Stomach (tissue), 8 donors: ENCODE measurements at regions not wholly inside any gene's neighbourhood (a gene's known extent, or its start where the extent isn't known, plus 50 kb on each side); places are given as distances from the start of the nearest gene placed in this dataset.
A peak's percentile ranks its signal among the peaks of the same experiment; 100 is the strongest.

ENCODE experiments used
- DNase-seq, 2 donors: peaks; one replicate each; pipeline versions ENCODE4 v3.0.0 to v3.0.0-alpha.2; 2013 to 2019
- H3K27ac ChIP-seq, 5 donors: fragments of 200-600 bp in 4 of 5; sonication (generic) in 4 of 5; one replicate each; pipeline ENCODE4 v1.5.1; 2013 to 2019; ENCODE audit warnings: mild to moderate bottlenecking in 1 of 5, moderate library complexity in 1 of 5
- H3K27me3 ChIP-seq, 3 donors: fragments of 200-600 bp; sonication (generic); one replicate each; pipeline ENCODE4 v1.5.1; 2017 to 2019; ENCODE audit warnings: mixed run types in 1 of 3
- H3K36me3 ChIP-seq, 4 donors: fragments of 200-600 bp; sonication (generic); 1 replicate in 3 of 4; 2 replicates in 1 of 4; pipeline ENCODE4 v1.5.1; 2016 to 2019
- H3K4me1 ChIP-seq, 4 donors: fragments of 200-600 bp; sonication (generic); one replicate each; pipeline ENCODE4 v1.5.1; 2016 to 2019
- H3K4me3 ChIP-seq, 4 donors: fragments of 200-600 bp; sonication (generic) in 3 of 4; one replicate each; pipeline ENCODE4 v1.5.1; 2016 to 2019; ENCODE audit warnings: mild to moderate bottlenecking in 1 of 4
- H3K9me3 ChIP-seq, 4 donors: fragments of 200-600 bp; sonication (generic); one replicate each; pipeline ENCODE4 v1.5.1; 2016 to 2019
- CTCF ChIP-seq, 7 experiments: fragments of 450-650 bp in 4 of 7; fragments of 200-600 bp in 3 of 7; sonication (generic) in 3 of 7; IDR thresholded peaks; one replicate each; pipeline ENCODE4 v1.5.1; 2016 to 2019; ENCODE audit warnings: antibody characterized with exemption in 7 of 7, control low read depth in 2 of 7, mild to moderate bottlenecking in 1 of 7
- EP300 ChIP-seq: sonication (generic); formaldehyde crosslinking; IDR thresholded peaks from one replicate; pipeline ENCODE4 v1.6.1; 2017; ENCODE audit warnings: antibody characterized with exemption
- POLR2A ChIP-seq, 4 donors: fragments of 450-650 bp; IDR thresholded peaks; one replicate each; pipeline ENCODE4 v1.6.1; 2016; ENCODE audit warnings: antibody characterized with exemption in 4 of 4, control low read depth in 2 of 4, mild to moderate bottlenecking in 1 of 4, moderate library complexity in 1 of 4
- POLR2AphosphoS5 ChIP-seq, 3 donors: sonication (generic); formaldehyde crosslinking; IDR thresholded peaks; one replicate each; pipeline ENCODE4 v1.6.1; 2016; ENCODE audit warnings: antibody characterized with exemption in 3 of 3
- WGBS, 5 donors: extraction: QIAGEN DNeasy Blood & Tissue Kit in 3 of 5; methylation state at CpG; one replicate each; pipeline versions ENCODE4 v1.1.5 to v1.1.7; 2013 to 2018; 5-methylcytosine and 5-hydroxymethylcytosine counted together
- intact Hi-C: fragments of 100-400 bp; cut with DNase I; formaldehyde crosslinking; loops from one replicate; pipeline ENCODE4 v1.15.1; 2023; ENCODE audit warnings: low total_unique reads
- donor health status: healthy with polysubstance abuse.
- donor health status: Bipolar disorder and iron deficiency.
- donor health status: healthy.

- 87 to 92% (median 92%) methylated on average over 3 of the region's 3 CpGs for WGBS, 5 donors
- Histone ChIP-seq H3K9me3 (peaks cover 0 to 5% (median 0%) of the 10 kb centered on the region in 4 donors), H3K36me3 (no peaks in the 10 kb centered on the region), H3K27me3 (no peaks in the 10 kb centered on the region), H3K4me1 (no peaks in the 10 kb centered on the region), H3K27ac (no peak overlapping the region), H3K4me3 (no peak overlapping the region)
- intact Hi-C loops, result no loop called here
- no peak for DNase-seq
- TF ChIP-seq POLR2AphosphoS5 (IDR thresholded peaks at IDR 0.05) (no peak), EP300 (no peak), CTCF (IDR thresholded peaks at IDR 0.05) (no peak), POLR2A (IDR thresholded peaks at IDR 0.05) (no peak)
These were observed 447.2 kb downstream of the RFC3 start for GRCh38 chr13:34265046-34265679.

- DNase-seq, result peak in 1 of 2 donors; percentile 9
- intact Hi-C loops, result no loop called here
- WGBS, 5 donors, result 46 to 80% (median 63%) methylated on average over 3 of the region's 3 CpGs
These were observed 458.8 kb downstream of the RFC3 start for GRCh38 chr13:34276764-34277163.

GRCh38 chr13:34277936-34278335 is 460.0 kb downstream of the RFC3 start:
- no peaks in the 10 kb centered on the region for H3K4me1 ChIP-seq
- no peak for TF ChIP-seq POLR2A (IDR thresholded peaks at IDR 0.05)
- TF ChIP-seq CTCF (IDR thresholded peaks at IDR 0.05), result no peak
- TF ChIP-seq EP300, result no peak
- TF ChIP-seq POLR2AphosphoS5 (IDR thresholded peaks at IDR 0.05), result no peak

More at GRCh38 chr13:34276764-34277163, 458.8 kb downstream of the RFC3 start:
- Histone ChIP-seq H3K27me3 (no peaks in the 10 kb centered on the region), H3K4me1 (no peaks in the 10 kb centered on the region), H3K9me3 (no peaks in the 10 kb centered on the region), H3K36me3 (no peaks in the 10 kb centered on the region), H3K27ac (no peak overlapping the region), H3K4me3 (no peak overlapping the region)
- TF ChIP-seq EP300, result no peak
- no peak for TF ChIP-seq CTCF (IDR thresholded peaks at IDR 0.05)
- TF ChIP-seq POLR2AphosphoS5 (IDR thresholded peaks at IDR 0.05), result no peak
- no peak for TF ChIP-seq POLR2A (IDR thresholded peaks at IDR 0.05)

GRCh38 chr13:34278780-34279179 is 460.8 kb downstream of the RFC3 start:
- WGBS, 5 donors, result 48 to 74% (median 63%) methylated on average over 2 of the region's 2 CpGs
- TF ChIP-seq EP300 (no peak), POLR2A (IDR thresholded peaks at IDR 0.05) (no peak), POLR2AphosphoS5 (IDR thresholded peaks at IDR 0.05) (no peak), CTCF (IDR thresholded peaks at IDR 0.05) (no peak)
- H3K27ac ChIP-seq, result no peak overlapping the region

More at GRCh38 chr13:34277936-34278335, 460.0 kb downstream of the RFC3 start:
- no peaks in the 10 kb centered on the region for H3K9me3 ChIP-seq
- WGBS, 5 donors, result 22 to 39% (median 24%) methylated on average over 4 of the region's 4 CpGs
- no peaks in the 10 kb centered on the region for H3K27me3 ChIP-seq
- intact Hi-C loops, result no loop called here
- H3K27ac ChIP-seq, result no peak overlapping the region
- no peaks in the 10 kb centered on the region for H3K36me3 ChIP-seq
- DNase-seq, result no peak
- no peak overlapping the region for H3K4me3 ChIP-seq

More at GRCh38 chr13:34278780-34279179, 460.8 kb downstream of the RFC3 start:
- DNase-seq, result no peak
- Histone ChIP-seq H3K4me3 (no peak overlapping the region), H3K9me3 (peaks cover 0 to 5% (median 2%) of the 10 kb centered on the region in 4 donors), H3K27me3 (no peaks in the 10 kb centered on the region), H3K4me1 (no peaks in the 10 kb centered on the region), H3K36me3 (no peaks in the 10 kb centered on the region)
- intact Hi-C loops, result no loop called here
